GM19438 (cell line): ENCODE measurements at regions not wholly inside any gene's neighbourhood (a gene's known extent, or its start where the extent isn't known, plus 50 kb on each side); places are given as distances from the start of the nearest gene placed in this dataset.

Experiments
- ATAC-seq: cut with Tn5 transposase; IDR thresholded peaks from one replicate; pipeline ENCODE4 v1.9.1; 2021; ENCODE audit warnings: low read depth; ENCODE audit not compliant: unreplicated experiment

DNA sequence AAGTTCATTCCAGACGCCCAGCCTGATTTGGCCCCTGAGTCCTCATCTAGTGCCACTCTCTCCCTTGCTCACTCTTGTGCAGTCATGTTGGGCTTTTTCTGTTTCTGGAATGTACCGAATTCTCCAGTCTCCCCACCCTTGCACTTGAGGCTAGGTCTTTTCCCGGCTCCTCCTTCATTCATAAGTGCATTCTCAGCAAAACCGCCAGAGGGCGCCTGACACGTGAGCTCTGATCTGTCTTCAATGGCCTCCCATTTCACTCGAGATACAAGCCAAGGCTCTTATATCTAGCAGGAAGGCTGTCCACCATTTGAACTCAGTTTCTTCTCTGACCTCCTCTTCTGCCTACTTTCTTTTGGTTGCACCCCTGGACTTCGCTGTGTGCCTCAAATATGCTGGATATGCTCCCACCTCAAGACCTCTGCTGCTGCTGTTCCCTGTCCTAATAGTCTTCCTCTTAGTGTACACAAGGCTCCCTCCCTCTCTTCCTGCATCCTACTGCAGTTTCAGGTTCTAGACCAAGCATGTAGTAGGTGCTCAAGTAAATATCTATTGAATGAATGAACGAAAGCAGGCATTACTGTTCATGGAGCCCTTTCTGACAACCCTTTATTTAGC, 568.1 kb upstream of the WWC1 start:
- peak; percentile 99 for ATAC-seq

DNA sequence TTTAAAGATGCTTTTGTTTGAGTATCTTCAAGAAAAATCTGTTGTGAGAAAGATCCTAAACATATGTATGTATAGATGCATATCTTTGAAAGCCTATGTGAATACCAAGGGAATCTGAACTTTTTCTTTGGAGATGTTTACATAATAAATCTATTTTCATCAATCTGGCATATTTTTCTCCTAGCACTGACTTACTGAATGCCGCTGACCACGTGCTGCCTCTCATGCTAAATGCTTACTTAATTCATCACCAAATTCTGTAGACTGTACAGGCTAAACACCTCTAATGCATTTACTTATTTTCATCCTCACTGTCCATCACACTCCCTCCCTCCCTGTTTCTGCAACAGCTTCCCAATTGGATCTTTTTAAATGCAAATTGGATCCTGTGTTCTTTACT, 566.2 kb upstream of the WWC1 start:
- no peak for ATAC-seq

DNA sequence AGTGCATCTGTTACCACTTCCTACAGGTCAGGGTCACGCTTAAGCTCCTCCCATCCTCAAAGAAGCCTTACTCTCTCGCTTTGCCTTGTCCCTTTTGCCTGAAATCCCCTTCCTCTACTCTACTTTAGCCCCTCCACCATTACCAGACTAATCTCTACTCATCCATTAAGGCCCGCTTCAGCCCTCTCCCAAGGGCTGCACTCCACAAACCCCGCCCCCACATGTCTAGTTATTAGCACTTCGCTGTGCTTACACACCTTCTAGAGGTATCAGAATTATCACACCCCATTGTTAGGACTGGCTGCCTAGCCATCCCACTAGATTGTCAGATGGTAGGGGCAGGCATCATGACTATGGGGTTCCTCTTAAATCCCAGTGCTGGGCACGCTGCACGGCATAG, 565.7 kb upstream of the WWC1 start:
- ATAC-seq = no peak

DNA sequence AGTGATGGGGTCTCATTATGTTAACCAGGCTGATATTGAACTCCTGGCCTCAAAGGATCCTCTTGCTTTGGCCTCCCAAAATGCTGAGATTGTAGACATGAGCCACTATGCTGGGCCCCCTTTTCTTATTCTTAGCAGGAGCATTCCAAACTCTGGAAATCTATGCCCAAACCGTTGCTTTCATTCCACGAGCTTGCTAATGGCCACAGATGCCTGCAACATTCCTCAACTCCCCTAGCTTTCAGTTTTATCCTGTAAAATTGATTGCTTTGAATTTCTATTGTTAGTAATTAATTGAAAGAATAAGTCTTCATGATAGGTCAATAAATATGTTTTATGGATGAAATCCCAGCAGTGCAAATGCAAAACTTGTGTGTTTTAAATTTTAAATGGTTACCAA, 564.8 kb upstream of the WWC1 start:
- no peak for ATAC-seq

DNA sequence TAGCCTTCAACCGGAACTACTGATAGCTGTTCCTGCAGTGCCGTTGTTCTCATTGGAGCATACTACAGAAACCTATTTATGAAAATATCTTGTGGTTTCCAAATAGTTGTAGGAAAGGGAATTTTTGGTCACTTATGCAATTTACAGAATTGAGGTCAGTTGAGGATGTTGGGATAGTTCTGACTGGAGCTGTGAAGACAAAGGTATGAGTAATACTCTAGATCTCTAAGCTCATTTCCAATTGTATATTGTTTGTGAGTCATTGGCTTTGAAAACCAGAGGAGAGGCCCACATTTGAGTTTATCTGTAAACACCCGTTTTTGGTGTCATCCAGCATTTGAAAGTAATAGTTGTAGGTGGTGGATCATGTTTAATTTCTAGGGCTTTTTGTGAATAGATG, 561.3 kb upstream of the WWC1 start:
- ATAC-seq = no peak

DNA sequence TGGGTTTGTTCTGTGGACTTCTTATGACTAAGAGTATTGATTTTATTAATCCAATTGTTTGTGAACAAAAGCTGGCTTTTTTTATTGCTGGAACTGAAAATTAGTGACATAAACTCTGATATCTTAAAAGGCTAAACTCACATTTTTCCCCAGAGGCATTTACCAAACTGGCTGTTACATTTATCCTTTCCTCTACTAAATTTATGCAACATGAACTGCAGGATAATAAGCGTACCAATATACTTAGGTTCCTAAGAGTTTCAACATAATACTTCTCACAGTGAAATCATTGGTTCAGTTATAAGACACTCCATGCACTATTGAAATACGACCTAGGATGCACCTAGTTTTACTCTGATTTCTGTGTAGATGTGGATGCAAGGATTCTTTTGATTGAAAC, 560.8 kb upstream of the WWC1 start:
- no peak for ATAC-seq

DNA sequence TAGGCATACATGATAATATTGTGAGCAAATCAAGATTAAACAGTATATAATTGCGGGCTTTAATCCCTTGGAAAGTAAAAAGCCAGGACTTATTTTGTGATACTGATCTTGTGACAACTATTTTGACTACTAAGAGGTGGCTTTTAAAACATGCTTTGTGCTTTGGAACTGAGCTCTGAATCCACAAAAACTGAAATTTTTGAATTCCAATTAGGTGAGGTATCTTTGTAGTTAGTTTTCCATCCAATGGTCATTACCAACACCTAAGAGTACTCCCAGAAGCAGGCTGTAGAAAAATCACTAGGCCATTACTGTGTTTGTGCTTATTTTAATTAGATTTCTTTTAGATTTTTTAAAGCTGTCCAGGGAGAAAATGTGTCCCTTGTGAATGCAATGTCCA, 559.5 kb upstream of the WWC1 start:
- ATAC-seq = no peak

DNA sequence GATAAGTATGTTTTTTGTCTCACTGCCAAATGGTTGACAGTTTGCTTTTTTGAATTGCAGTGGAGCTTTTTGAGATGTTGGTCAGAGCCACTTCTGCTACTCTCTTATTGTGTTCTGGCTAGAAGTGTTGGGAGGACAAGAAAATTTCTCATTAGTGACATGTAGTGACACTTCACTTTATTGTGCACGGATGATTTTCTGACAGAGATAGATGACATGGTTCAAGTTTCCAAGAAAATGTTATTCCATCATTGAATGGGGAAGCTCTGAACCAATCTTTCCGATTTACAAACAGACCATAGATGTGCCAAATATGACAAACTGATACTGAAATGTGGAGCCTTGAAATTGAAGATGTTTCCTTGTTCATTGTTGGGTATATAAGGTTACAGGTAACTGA, 558.9 kb upstream of the WWC1 start:
- ATAC-seq = no peak

DNA sequence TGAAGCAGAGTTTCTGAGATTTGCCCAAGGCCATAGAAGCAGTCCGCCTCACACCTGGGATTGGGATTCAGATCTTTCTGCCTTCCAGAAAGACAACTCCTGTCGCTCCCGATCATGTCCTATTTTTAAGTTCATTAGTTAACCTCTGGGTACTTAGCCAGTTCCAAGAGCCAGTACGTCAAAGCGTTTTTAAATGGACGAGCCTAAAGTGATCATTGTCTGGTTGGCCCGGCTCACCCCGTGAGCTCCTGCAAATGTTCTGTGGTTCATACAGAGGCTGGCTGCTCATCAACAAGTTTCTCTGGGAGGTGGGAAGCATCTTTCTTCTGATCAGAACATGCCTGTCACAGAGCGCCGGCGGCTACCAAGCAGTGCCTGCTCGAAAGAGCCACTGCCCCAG, 554.5 kb upstream of the WWC1 start:
- no peak for ATAC-seq

DNA sequence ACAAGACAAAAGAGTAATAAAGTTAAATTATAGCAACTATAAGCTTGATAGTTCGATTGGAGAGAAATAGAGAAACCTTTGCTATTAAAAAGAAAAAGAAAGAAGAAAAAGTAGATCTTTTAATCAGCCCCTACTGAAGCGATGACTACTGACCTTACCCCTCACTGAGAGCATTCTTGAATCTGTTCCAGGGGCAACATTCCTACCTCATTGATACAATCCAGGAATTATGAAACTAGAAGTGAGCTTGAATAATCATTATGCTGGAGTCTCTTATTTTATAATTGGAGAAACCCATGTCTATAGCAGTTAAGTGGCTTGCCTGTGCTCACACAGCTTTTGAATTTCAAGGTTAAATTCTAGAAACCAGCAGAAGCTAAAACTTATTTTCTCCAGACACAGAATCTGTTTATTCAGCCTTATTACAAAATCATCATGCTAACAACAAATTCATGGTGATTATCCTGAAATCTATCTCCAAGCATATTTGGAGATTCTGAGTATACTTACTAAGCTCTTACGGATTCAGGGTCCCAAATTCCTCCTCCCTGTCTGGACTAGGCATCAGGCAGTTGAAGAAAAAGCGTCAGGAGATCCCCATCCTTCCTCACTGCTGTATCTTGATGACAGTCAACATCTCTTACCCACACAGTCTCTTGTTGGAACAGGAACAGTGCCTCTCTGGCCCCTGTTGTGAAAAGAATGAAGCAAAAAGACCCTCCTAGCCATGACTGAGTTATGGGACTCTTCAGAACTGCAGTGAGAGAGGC, 547.6 kb upstream of the WWC1 start:
- no peak for ATAC-seq

DNA sequence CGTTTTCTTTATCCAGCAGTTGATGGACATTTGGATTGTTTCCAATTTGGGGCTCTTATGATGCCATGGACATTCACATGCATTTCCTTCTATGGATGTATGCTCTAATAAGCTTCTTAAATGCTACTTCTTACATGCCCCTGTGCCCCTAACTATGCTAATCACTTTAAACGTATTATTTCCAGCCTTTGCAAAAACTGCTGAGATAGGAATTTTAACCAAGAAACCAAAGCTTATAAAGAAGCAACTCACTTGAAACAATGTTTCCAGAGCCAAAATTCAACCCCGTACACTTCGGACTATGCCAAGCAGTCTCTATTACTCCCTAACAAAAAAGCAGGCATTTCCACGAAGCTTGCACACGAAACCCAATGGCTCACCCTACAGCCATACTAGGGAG, 545.6 kb upstream of the WWC1 start:
- no peak for ATAC-seq

DNA sequence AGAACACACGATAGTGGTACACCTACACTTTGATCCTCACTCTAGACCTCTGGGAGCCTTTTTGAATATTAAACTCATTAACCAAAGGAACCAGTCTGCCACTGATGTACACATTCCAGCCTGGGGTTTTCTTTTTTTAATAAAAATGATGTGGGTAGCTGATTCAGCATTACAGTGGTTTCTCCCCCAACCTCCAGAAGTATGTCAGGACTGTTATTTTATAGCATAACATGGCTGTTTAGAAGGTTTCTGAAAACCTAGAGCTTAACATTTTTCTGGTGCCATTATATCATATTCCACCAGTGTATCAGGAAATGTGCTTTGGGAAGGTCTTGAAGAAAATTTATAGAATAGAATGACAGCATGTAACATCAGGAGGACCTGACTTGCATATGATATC, 540.9 kb upstream of the WWC1 start:
- no peak for ATAC-seq

DNA sequence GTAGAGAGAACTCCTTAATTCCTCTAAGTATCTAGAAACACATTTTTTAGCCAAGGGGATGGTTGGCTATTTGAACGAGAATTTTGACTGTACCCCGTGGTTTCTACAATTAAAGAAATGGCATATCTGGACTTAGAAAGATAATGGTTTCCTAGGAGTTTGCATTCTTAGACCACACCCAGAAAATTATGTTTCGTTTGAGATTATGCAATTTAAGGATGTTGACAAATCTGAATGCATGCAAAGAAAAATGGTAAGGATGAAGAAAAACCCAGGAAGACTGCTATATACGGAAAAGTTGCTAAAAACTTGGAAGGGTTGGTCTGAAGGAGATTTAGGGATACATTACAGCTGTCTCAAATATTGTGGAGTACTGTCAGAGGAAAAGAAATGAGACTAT, 538.5 kb upstream of the WWC1 start:
- ATAC-seq = no peak

DNA sequence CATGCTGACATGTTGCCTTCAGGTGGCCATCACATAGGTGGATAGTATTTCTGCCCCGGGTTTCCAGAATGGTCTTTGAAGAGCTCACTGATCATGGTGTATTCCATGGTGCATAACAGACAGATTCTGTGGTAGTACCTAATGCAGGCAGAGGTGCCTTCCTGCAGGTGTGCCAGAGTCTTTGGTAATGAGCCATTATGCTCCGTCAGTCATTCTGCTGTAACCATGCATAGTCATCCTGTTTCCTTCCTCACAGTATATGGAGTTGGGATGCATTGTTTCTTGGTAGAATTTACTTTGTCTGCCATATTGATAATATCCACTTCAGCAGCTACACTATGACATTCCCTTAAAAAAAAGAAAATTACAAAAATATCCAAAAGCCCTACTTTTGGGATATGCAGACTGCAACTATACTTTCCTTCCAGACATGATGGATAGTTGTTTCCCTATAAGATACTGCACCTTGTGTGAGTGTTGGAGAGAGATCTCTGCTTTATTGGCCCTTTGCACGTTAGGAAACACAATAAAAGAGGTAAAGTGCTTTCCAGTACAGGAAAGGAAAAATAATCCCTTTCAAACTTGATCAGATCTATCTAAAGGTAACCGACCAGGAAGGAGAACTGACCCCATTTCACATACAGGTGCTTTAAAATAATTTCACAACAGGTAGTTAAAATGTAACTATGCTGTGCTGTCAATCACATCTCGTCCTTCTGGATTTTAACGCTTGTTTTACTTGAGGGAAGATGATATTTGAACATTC, 537.5 kb upstream of the WWC1 start:
- ATAC-seq = no peak

DNA sequence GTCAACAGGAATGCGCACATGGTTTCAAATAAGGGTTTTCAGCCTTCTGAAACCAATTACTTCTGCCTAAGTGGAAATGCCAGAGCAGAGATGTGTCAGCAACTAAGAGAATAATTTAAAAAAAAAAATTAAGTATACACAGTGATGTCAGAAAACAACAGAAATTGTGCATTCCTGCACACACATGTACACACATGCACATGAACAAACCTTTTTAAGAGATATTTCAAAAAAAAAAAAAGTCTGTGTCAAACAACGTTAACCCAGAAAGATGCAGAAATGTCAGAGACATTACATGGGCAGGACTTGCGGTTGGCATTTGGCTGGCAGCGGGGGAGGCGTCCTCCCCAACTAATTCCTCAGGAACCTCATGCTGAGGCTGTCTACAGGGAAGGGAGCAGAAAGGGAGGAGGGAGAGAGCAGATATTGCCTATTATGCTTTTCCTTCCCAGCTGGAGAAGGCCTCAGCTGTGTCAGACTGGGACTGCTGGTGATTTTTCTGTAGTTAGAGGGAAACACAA, 536.9 kb upstream of the WWC1 start:
- ATAC-seq = no peak

DNA sequence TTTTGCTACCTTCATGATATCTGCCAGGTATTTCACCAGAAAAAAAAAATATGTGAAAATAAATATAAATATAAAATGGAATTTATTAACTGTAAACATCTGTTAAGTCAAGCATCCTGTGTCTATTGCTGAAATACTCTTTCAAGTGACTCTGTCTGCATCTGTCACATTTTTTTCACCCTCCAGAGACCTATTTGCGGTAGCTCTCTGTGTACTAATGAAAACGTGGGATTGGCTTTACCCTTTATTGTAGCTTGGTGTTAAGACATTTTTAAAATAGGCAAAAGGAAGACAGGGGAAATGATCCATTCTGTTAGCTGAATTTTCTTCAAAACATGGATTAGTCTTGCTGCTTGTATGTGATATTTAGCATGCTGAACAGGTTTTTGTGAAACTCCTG, 536.0 kb upstream of the WWC1 start:
- no peak for ATAC-seq

DNA sequence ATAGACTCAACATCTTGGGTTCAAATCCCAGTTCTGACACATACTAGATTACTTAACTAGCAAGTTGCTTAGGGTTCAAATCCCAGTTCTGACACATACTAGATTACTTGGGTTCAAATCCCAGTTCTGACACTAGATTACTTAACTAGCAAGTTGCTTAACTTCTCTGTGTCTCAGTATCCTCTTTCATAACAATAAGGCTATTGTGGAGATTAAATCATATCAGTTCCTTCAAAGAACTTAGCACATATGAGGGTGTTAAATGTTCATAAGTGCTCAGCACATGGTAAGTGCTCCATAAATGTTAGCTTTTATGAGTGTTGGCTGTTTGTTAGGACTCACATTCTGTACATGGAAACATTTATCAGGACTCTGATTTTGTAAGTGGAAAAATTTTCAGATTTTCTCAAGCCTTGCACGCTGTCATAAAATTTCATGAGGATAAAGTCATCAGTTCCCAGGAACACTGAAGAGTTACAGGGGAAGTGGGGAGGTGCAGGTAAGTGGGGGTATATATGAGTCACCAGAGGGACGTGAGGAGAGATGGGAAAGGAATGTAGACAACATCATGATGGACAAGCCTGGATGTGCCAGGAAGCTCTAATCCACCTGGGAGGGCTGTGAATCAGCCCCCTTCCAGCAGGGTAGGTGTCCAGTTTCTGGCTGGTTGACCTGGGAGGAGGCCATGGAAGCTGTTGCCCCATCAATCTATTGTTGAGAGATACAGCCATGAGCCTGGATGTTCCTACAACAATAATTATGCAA, 532.2 kb upstream of the WWC1 start:
- no peak for ATAC-seq

DNA sequence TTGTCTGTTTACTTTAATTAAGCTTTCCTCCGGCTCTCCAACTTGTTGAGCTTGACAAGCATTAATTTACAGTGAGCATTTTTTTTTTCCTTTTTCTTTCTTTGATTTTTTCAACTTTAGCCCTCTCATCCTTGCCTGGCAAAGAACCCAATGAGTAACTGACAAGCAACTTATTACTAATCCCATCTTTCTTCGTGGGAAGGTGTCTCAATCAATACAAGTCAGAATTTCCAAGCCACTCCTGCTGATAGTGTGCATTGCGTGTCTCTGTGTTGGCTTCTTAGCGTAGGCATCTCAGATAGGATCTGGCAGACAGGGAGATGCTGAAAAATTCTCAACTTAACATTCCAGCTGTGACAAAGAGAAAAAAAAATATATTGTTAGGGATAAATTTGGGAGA, 527.7 kb upstream of the WWC1 start:
- no peak for ATAC-seq

DNA sequence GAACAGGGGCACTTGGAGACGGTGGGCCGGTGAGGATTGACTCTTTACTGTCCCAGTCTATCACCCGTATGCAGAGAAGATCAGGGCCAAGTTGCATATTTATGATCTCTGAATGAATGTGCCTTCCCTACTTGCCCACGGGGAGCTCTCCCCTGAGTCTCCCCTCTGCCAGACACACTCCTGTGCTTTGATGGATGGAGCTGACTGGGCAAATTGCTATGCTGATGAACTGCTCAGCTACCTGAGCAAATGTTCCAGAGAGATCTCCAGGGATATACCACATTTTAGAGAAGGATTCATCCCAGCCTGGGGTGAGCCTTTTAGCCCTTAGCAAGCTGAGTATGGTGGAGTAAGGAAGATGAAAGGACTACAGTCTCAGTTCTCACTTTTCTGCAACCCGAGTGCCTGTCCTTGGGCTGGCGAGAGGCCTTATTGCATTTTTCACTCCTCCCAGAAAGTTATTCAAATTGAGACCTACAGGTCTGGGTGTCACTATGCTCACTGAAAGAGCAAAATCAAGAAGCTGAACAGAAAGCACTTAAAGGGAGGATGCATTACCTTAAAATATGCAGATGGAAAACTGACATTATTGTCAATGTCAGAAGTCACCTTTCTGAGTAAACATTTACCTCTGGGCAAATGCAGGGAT, 526.7 kb upstream of the WWC1 start:
- ATAC-seq = no peak

DNA sequence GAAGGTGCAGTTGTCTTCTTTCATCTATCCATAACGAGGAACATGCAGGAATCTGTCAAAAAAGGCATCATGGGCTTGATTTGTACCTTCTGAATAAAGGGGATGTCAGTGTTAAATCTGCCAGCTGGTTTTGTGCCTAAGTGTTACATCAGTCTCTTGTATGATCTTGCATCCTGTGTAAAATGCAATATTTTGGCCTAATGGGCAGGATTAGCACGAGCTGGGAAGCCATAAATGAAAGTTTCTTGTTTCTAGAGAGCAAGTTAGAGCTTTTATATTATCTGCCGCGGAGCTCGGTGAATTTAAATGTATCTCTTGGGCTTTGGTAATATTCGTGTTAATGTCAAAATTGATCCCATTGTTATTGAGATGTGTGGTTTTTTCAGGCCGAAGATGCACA, 526.1 kb upstream of the WWC1 start:
- no peak for ATAC-seq
